GM04504 (cell line): ENCODE measurements at regions not wholly inside any gene's neighbourhood (a gene's known extent, or its start where the extent isn't known, plus 50 kb on each side); places are given as distances from the start of the nearest gene placed in this dataset.

Source experiments
- DNase-seq: peaks from one replicate; pipeline ENCODE4 v3.0.0-alpha.2; 2012; ENCODE audit warnings: low read depth

GRCh38 chr2:105595536-105595935, 149.2 kb upstream of the NCK2 start:
- DNase-seq = no peak

DNA sequence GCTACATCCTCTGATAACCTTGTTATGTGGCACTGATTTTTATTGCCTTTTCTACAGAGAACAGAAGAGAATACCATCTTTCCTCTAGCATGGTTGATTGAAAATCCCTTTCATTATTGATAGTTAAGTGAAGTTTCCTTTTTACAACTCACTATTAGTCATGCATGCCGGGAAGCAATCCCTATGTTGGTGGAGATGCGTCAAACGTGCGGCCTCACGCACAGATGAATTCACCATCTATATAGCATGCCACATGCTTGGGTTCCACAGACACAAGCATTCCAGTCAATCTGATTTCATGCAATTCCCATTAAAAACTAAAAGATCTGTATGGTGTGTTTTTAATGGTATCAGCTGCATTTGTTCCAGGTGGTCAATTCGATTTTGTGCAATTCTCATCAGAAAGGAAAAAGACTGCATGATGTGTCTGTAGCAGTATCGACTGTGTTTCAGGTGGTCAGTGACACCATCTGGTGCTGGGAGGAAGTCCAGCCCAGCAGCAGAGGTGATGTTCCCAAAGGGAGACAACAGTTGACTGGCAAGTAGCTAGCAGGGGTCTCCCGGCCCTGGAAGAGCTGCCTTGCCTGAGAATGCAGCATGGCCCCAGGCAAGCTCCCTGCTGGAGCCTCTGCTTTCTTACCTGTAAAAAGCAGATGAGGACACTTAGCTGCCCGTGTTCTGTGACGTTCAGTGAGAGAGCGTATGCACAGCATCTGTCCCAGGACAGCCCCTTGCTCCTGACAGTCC, 151.3 kb upstream of the NCK2 start:
- DNase-seq = no peak

DNA sequence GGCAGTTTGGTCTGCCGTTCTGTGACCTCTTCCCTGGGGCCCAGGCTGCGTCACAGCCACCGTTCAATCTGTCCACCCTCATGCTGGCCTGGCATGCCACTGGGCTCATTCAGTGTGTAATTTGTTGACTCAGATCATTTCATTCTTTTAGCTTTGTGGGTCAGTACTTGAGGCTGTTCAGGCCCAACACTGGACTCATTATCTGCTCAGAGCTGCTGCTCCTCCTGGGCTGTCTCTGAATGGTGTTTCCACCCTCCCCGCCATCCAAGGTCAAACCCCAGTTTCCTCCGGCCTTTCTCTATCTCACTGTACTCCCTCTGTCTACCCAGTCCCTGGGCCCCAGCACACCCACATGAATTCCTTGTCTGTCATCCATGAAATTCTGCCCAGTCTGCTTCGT, 152.4 kb upstream of the NCK2 start:
- no peak for DNase-seq

GRCh38 chr2:105590780-105591660, 153.7 kb upstream of the NCK2 start:
- no peak for DNase-seq

GRCh38 chr2:105588581-105588980, 156.1 kb upstream of the NCK2 start:
- DNase-seq = no peak

DNA sequence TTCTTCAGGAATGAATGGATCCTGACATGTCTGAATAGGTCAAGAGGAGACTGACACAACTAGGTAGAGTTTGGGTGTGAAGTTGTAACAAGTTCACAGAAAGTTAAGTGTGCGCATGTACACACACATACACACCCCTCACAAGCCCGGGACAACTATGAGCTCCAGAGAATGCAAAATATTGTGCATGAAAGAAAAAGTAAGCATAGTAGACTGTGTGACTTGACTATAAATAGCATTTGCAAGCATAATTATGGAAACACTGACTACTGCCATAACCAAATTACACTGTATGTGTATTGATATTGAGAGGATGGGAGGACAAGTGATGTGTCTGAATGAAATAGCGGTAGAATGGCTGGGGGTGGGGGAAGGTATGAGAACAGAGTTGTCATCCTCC, 157.1 kb upstream of the NCK2 start:
- DNase-seq = no peak

- DNase-seq = no peak
These were observed 160.2 kb upstream of the NCK2 start for GRCh38 chr2:105584435-105585010.

- no peak for DNase-seq
These were observed 161.6 kb upstream of the NCK2 start for GRCh38 chr2:105582952-105583660.

GRCh38 chr2:105581555-105581944, 163.2 kb upstream of the NCK2 start:
- DNase-seq = no peak

DNA sequence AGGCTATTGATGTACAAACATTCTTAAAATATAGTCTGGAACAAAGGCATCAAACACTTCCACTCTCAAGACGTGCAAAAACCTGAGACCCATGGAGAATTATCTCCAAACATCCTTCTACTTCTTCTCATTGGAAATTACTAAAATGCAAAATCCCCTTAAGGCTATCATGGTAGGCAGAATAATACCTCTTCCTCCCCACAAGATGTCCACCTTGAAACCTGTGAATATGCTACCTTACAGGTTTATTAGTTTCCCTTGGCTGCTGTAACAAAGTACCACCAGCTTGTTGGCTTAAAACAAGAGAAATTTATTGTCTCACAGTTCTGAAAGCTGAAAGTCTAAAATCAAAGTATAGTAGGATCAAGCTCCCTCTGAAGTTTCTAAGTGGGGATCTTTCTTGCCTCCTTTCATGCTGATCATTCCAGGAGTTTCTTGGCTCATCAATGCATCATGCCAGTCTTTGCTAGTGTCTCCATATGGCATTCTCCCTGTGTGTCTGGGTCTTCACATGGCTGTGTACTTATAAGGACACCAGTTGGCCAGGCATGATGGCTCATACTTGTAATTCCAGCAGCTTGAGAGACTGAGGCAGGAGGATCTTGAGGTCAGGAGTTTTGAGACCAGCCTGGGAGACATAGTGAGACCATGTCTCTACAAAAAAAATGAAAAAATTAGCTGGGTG, 163.7 kb upstream of the NCK2 start:
- DNase-seq = no peak

- DNase-seq = no peak
These were observed 164.5 kb upstream of the NCK2 start for GRCh38 chr2:105580216-105580615.

GRCh38 chr2:105578166-105578565, 166.5 kb upstream of the NCK2 start:
- no peak for DNase-seq

DNA sequence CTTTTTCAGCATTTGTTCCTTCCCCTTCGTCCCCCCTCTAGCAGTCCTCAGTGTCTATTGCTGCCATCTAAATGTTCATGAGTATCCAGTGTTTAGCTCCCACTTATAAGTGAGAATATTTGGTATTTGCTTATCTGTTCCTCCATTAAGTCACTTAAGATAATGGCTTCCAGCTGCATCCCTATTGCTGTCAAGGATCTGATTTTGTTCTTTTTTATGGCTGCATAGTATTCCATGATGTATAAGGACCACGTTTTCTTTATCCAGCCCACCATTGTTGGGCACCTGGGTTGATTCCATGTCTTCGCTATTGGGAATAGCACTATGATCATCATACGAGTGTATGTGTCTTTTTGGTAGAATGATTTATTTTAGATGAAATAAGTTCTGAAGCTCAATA, 166.9 kb upstream of the NCK2 start:
- no peak for DNase-seq

GRCh38 chr2:105576440-105577241, 168.1 kb upstream of the NCK2 start:
- no peak for DNase-seq

- no peak for DNase-seq
These were observed 168.7 kb upstream of the NCK2 start for GRCh38 chr2:105576050-105576439.

DNA sequence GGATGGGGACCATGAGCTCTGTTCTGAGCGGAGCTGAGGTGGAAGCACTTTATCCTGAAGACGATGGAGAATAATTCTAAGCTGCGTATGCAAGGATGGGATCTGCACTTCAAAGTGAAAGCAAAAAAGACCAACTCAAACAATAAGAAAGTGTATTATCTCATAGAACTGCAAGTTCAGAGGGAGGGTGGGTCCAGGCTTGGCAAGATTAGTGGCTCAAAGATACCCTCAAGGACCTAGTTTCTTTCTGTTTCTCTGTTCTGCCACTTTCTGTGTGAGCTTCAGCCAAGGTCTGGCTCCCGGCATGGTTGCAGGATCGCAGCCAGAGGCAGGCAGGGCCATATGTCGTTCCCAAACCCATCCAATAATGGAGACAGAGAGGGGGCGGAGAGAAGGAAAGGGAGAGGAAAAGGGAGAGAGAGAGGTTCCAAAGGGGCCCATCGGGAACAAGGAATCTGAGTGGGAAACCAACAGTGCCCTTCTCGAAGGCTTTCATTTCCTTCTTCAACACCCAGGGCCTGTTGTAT, 169.2 kb upstream of the NCK2 start:
- DNase-seq = no peak

DNA sequence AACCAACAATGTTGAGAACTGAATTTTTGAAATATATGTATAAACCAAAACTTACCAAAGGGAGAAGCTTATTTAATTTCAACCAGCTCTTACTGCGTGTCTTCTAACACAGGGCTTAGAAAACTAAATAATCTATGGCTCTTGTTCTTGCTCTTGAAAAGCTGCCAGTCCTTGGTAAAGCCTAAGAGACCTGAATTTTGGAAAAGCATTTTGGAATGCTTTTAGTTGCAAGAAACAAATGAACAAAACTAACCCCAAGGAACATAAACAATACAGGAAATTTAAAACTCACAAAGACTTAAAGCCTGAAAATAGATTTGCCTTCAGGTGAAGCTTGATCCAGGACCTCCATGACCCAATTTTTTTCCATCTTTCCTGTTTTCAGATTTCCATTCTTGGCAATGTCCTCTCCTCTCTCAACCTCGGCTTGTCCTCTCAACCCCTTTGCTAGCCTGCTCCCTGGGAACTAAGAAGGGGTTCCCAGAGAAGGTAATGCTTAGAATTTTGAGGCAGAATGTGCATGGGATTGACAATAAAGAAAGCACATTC, 169.8 kb upstream of the NCK2 start:
- DNase-seq = no peak

GRCh38 chr2:105573910-105574655, 170.6 kb upstream of the NCK2 start:
- DNase-seq = no peak

- DNase-seq = no peak
These were observed 171.2 kb upstream of the NCK2 start for GRCh38 chr2:105573490-105573889.
